ENCODE measurements at regions not wholly inside any gene's neighbourhood (a gene's known extent, or its start where the extent isn't known, plus 50 kb on each side); places are given as distances from the start of the nearest gene placed in this dataset.

GRCh38 chr21:38136201-38136600, 120.6 kb upstream of the KCNJ15 start:
- TF ChIP-seq, protein P1, sequence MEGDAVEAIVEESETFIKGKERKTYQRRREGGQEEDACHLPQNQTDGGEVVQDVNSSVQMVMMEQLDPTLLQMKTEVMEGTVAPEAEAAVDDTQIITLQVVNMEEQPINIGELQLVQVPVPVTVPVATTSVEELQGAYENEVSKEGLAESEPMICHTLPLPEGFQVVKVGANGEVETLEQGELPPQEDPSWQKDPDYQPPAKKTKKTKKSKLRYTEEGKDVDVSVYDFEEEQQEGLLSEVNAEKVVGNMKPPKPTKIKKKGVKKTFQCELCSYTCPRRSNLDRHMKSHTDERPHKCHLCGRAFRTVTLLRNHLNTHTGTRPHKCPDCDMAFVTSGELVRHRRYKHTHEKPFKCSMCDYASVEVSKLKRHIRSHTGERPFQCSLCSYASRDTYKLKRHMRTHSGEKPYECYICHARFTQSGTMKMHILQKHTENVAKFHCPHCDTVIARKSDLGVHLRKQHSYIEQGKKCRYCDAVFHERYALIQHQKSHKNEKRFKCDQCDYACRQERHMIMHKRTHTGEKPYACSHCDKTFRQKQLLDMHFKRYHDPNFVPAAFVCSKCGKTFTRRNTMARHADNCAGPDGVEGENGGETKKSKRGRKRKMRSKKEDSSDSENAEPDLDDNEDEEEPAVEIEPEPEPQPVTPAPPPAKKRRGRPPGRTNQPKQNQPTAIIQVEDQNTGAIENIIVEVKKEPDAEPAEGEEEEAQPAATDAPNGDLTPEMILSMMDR (IDR thresholded peaks at IDR 0.05), result no peak
- TF ChIP-seq POLR2A (IDR thresholded peaks at IDR 0.05) (no peak), EP300 (IDR thresholded peaks at IDR 0.05) (no peak)
